ENCODE measurements at regions not wholly inside any gene's neighbourhood (a gene's known extent, or its start where the extent isn't known, plus 50 kb on each side); places are given as distances from the start of the nearest gene placed in this dataset.

DNA sequence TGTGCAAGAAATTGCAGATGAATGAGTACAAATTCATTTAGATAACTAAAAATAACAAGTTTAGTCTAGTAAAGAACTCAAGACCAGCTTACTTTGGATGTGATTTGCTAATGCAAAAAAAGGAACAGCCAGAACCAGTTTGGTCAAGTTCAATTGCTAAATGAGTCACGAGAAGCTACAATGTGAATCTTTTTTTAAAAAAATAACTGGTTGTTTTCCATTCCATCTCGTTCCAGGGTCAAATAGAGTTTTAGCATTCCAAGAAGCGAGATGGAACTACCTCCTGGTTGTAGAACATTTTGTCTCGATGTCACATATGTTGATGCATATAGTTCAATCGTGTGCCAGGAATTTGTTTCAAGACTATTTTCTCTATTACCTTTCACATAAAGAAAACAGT lies 65.0 kb upstream of the IKZF2 start:
- no peak overlapping the region for H2BK12ac ChIP-seq (ENCODE audit: low read length)
- no peaks in the 10 kb centered on the region for H3K27me3 ChIP-seq (ENCODE audit: control insufficient read depth in 3 of 3, insufficient read depth in 3 of 3, low read depth in 1 of 3, low read length in 3 of 3)
- no peak overlapping the region for H3K14ac ChIP-seq (ENCODE audit: low read length)

DNA sequence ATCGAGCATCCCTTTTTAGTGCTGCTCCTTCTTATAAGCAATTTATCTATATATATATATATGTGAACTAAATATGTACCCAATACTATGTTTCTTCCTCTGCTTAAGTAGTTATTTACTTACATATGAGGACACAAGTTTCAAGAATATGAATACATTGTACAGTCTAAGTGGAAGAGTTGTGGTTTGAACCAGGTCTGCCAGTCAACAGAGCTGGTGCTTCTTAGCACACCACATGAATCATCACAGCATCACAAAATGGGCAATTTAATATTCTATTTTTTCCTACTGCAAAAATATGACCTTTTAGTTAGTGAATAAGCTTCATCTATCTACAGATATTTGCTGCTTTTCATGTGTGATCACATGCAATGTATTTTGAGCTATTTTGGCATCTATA lies 64.4 kb upstream of the SPAG16 start:
- Histone ChIP-seq H3K36me3 (replicated peaks in 1 of 2; ENCODE audit: control insufficient read depth in 2 of 2, insufficient read depth in 2 of 2, low read length in 2 of 2) (no peaks in the 10 kb centered on the region), H3K23ac (ENCODE audit: low read depth, low read length, poor library complexity) (no peak overlapping the region), H3K9ac (ENCODE audit: low read depth, low read length, poor library complexity) (no peak overlapping the region), H4K8ac (ENCODE audit: low read depth, low read length) (no peak overlapping the region), H2BK12ac (ENCODE audit: low read length) (no peak overlapping the region), H2BK15ac (ENCODE audit: low read length) (no peak overlapping the region), H3K4me3 (ENCODE audit: low read length in 2 of 2) (no peak overlapping the region), H3K9me3 (replicated peaks in 1 of 2; ENCODE audit: control insufficient read depth in 2 of 2, insufficient read depth in 1 of 2, low read depth in 1 of 2, low read length in 2 of 2) (no peaks in the 10 kb centered on the region), H3K14ac (ENCODE audit: low read length) (no peak overlapping the region), H3K4me2 (ENCODE audit: insufficient read depth, low read length, poor library complexity, severe bottlenecking) (no peak overlapping the region), H2AFZ (ENCODE audit: low read length) (no peak overlapping the region), H3K79me1 (ENCODE audit: low read depth, low read length) (no peaks in the 10 kb centered on the region), H3K4me1 (ENCODE audit: control insufficient read depth in 2 of 2, insufficient read depth in 1 of 2, low read depth in 1 of 2, low read length in 2 of 2) (peaks cover 0 to 2% of the 10 kb centered on the region in 2 donors), H2AK5ac (ENCODE audit: low read depth, low read length) (no peak overlapping the region), H4K91ac (ENCODE audit: low read depth, low read length, poor library complexity) (no peak overlapping the region), H3K27me3 (ENCODE audit: control insufficient read depth in 3 of 3, insufficient read depth in 3 of 3, low read depth in 1 of 3, low read length in 3 of 3) (no peaks in the 10 kb centered on the region), H3K4ac (ENCODE audit: low read length) (no peak overlapping the region), H2BK5ac (ENCODE audit: low read length) (no peak overlapping the region), H3K18ac (ENCODE audit: low read length) (no peak overlapping the region), H3K27ac (replicated peaks; ENCODE audit: low read length) (no peak overlapping the region), H2BK120ac (ENCODE audit: low read depth, low read length) (no peak overlapping the region)
- no peak for DNase-seq (ENCODE audit: low spot score)
- no CpG with 5 or more reads among the region's 1 CpG for WGBS, 2 donors (ENCODE audit: extremely low coverage in 2 of 2, insufficient read length in 2 of 2, insufficient replicate concordance in 1 of 2)

More for the DNA sequence above, 65.0 kb upstream of the IKZF2 start:
- Histone ChIP-seq H3K23ac (ENCODE audit: low read depth, low read length, poor library complexity) (no peak overlapping the region), H3K36me3 (replicated peaks in 1 of 2; ENCODE audit: control insufficient read depth in 2 of 2, insufficient read depth in 2 of 2, low read length in 2 of 2) (no peaks in the 10 kb centered on the region), H2BK15ac (ENCODE audit: low read length) (no peak overlapping the region), H4K91ac (ENCODE audit: low read depth, low read length, poor library complexity) (no peak overlapping the region), H2BK5ac (ENCODE audit: low read length) (no peak overlapping the region), H3K27ac (replicated peaks; ENCODE audit: low read length) (no peak overlapping the region), H3K79me1 (ENCODE audit: low read depth, low read length) (no peaks in the 10 kb centered on the region), H3K4me2 (ENCODE audit: insufficient read depth, low read length, poor library complexity, severe bottlenecking) (no peak overlapping the region), H3K9ac (ENCODE audit: low read depth, low read length, poor library complexity) (no peak overlapping the region), H3K4ac (ENCODE audit: low read length) (no peak overlapping the region), H3K18ac (ENCODE audit: low read length) (no peak overlapping the region), H3K4me3 (ENCODE audit: low read length in 2 of 2) (no peak overlapping the region), H3K9me3 (replicated peaks in 1 of 2; ENCODE audit: control insufficient read depth in 2 of 2, insufficient read depth in 1 of 2, low read depth in 1 of 2, low read length in 2 of 2) (no peaks in the 10 kb centered on the region), H4K8ac (ENCODE audit: low read depth, low read length) (no peak overlapping the region), H2AFZ (ENCODE audit: low read length) (no peak overlapping the region), H2AK5ac (ENCODE audit: low read depth, low read length) (no peak overlapping the region), H2BK120ac (ENCODE audit: low read depth, low read length) (no peak overlapping the region), H3K4me1 (ENCODE audit: control insufficient read depth in 2 of 2, insufficient read depth in 1 of 2, low read depth in 1 of 2, low read length in 2 of 2) (no peaks in the 10 kb centered on the region)
- no CpG with 5 or more reads among the region's 5 CpGs for WGBS, 2 donors (ENCODE audit: extremely low coverage in 2 of 2, insufficient read length in 2 of 2, insufficient replicate concordance in 1 of 2)
- DNase-seq (ENCODE audit: low spot score) = no peak

DNA sequence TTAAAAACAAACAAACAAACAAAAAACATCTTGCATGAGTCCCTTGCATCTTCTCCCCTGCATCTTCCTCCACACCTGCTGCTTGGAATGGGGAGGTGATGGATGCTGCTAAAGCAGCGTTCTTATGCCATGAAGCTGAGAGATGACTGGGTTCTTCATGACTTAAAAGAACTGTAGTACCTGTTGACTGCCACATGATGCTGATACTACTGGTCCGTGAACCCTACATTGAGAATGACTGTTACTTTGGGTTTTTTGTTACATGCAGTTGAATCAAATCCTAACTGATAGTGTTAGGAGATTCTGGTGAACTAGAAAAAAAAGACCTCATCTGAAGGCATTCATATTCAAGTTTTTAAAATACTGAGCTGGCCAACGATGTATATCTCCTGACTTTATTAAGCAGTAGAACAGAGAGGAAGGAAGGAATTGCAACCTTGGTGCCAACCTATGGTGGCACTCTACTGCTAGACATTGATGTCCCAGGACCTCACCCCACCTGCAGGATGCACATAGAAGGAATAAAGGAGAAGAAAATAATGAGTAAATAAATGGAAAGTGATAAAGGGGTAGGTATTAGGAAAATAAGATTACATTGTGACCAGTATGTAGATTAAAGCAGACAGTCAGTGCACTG lies 63.2 kb upstream of the SPAG16 start:
- Histone ChIP-seq H3K27me3 (ENCODE audit: control insufficient read depth in 3 of 3, insufficient read depth in 3 of 3, low read depth in 1 of 3, low read length in 3 of 3) (no peaks in the 10 kb centered on the region), H4K91ac (ENCODE audit: low read depth, low read length, poor library complexity) (no peak overlapping the region), H2AK5ac (ENCODE audit: low read depth, low read length) (no peak overlapping the region), H2BK120ac (ENCODE audit: low read depth, low read length) (no peak overlapping the region), H3K9me3 (replicated peaks in 1 of 2; ENCODE audit: control insufficient read depth in 2 of 2, insufficient read depth in 1 of 2, low read depth in 1 of 2, low read length in 2 of 2) (no peaks in the 10 kb centered on the region), H3K36me3 (replicated peaks in 1 of 2; ENCODE audit: control insufficient read depth in 2 of 2, insufficient read depth in 2 of 2, low read length in 2 of 2) (no peaks in the 10 kb centered on the region), H3K4ac (ENCODE audit: low read length) (no peak overlapping the region), H3K4me3 (ENCODE audit: low read length in 2 of 2) (no peak overlapping the region), H2BK5ac (ENCODE audit: low read length) (no peak overlapping the region), H3K23ac (ENCODE audit: low read depth, low read length, poor library complexity) (no peak overlapping the region), H4K8ac (ENCODE audit: low read depth, low read length) (no peak overlapping the region), H3K9ac (ENCODE audit: low read depth, low read length, poor library complexity) (no peak overlapping the region), H2BK15ac (ENCODE audit: low read length) (no peak overlapping the region), H3K18ac (ENCODE audit: low read length) (no peak overlapping the region), H3K14ac (ENCODE audit: low read length) (no peak overlapping the region), H2BK12ac (ENCODE audit: low read length) (no peak overlapping the region), H3K79me1 (ENCODE audit: low read depth, low read length) (no peaks in the 10 kb centered on the region), H2AFZ (ENCODE audit: low read length) (no peak overlapping the region), H3K4me1 (ENCODE audit: control insufficient read depth in 2 of 2, insufficient read depth in 1 of 2, low read depth in 1 of 2, low read length in 2 of 2) (peaks cover 0 to 2% of the 10 kb centered on the region in 2 donors), H3K4me2 (ENCODE audit: insufficient read depth, low read length, poor library complexity, severe bottlenecking) (no peak overlapping the region), H3K27ac (replicated peaks; ENCODE audit: low read length) (no peak overlapping the region)
- no peak for DNase-seq (ENCODE audit: low spot score)
- WGBS, 2 donors (ENCODE audit: extremely low coverage in 2 of 2, insufficient read length in 2 of 2, insufficient replicate concordance in 1 of 2) = no CpG with 5 or more reads among the region's 3 CpGs

DNA sequence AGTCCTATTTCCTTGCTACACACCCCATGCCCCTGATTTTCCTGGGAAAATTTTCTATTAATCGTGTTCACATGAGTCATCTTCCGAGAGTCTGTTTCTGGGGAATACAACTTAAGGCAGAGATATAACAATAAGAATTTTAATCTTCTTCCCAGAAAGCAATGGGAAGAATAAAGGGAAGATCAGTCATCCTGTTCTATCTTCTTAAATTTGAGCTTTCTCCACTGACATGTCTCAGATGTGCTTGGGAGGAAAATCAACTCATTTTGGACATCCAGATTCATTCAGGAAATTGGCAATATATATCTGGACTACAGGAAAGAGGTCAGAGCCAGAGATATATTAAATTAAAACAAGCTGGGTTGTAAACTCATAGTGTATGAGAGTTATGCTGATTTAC lies 62.3 kb upstream of the SPAG16 start:
- Histone ChIP-seq H3K36me3 (replicated peaks in 1 of 2; ENCODE audit: control insufficient read depth in 2 of 2, insufficient read depth in 2 of 2, low read length in 2 of 2) (no peaks in the 10 kb centered on the region), H3K23ac (ENCODE audit: low read depth, low read length, poor library complexity) (no peak overlapping the region), H3K27me3 (ENCODE audit: control insufficient read depth in 3 of 3, insufficient read depth in 3 of 3, low read depth in 1 of 3, low read length in 3 of 3) (no peaks in the 10 kb centered on the region), H3K14ac (ENCODE audit: low read length) (no peak overlapping the region), H2AFZ (ENCODE audit: low read length) (peak overlapping the region; percentile 7), H3K79me1 (ENCODE audit: low read depth, low read length) (no peaks in the 10 kb centered on the region), H3K27ac (replicated peaks; ENCODE audit: low read length) (no peak overlapping the region), H3K4me1 (ENCODE audit: control insufficient read depth in 2 of 2, insufficient read depth in 1 of 2, low read depth in 1 of 2, low read length in 2 of 2) (peaks cover 0 to 2% of the 10 kb centered on the region in 2 donors), H2BK120ac (ENCODE audit: low read depth, low read length) (no peak overlapping the region), H3K4me3 (ENCODE audit: low read length in 2 of 2) (no peak overlapping the region), H3K9me3 (replicated peaks in 1 of 2; ENCODE audit: control insufficient read depth in 2 of 2, insufficient read depth in 1 of 2, low read depth in 1 of 2, low read length in 2 of 2) (no peaks in the 10 kb centered on the region), H3K4ac (ENCODE audit: low read length) (no peak overlapping the region), H4K8ac (ENCODE audit: low read depth, low read length) (no peak overlapping the region), H2BK12ac (ENCODE audit: low read length) (no peak overlapping the region), H2BK5ac (ENCODE audit: low read length) (no peak overlapping the region), H2BK15ac (ENCODE audit: low read length) (no peak overlapping the region), H3K4me2 (ENCODE audit: insufficient read depth, low read length, poor library complexity, severe bottlenecking) (no peak overlapping the region), H4K91ac (ENCODE audit: low read depth, low read length, poor library complexity) (no peak overlapping the region), H2AK5ac (ENCODE audit: low read depth, low read length) (no peak overlapping the region), H3K9ac (ENCODE audit: low read depth, low read length, poor library complexity) (no peak overlapping the region), H3K18ac (ENCODE audit: low read length) (no peak overlapping the region)
- WGBS, 2 donors (ENCODE audit: extremely low coverage in 2 of 2, insufficient read length in 2 of 2, insufficient replicate concordance in 1 of 2) = no CpG with 5 or more reads among the region's 2 CpGs
- no peak for DNase-seq (ENCODE audit: low spot score)
